ES-I3 (cell line): ENCODE measurements at regions not wholly inside any gene's neighbourhood (a gene's known extent, or its start where the extent isn't known, plus 50 kb on each side); places are given as distances from the start of the nearest gene placed in this dataset.

Source experiments
- H3K36me3 ChIP-seq: 2 replicates; pipeline ENCODE4 v1.6.1; 2013; ENCODE audit warnings: mild to moderate bottlenecking, low read length, control low read depth, moderate library complexity; ENCODE audit not compliant: insufficient read depth
- H3K4me1 ChIP-seq: 2 replicates; pipeline ENCODE4 v1.6.1; 2013; ENCODE audit warnings: mild to moderate bottlenecking, control low read depth, low read length; ENCODE audit not compliant: insufficient read depth
- H3K9ac ChIP-seq: 2 replicates; pipeline ENCODE4 v1.6.1; 2013; ENCODE audit warnings: low read depth, mild to moderate bottlenecking, low read length, moderate library complexity
- H3K9me3 ChIP-seq: 2 replicates; pipeline ENCODE4 v1.6.1; 2013; ENCODE audit warnings: mild to moderate bottlenecking, low read length, moderate library complexity; ENCODE audit not compliant: control insufficient read depth, insufficient read depth

DNA sequence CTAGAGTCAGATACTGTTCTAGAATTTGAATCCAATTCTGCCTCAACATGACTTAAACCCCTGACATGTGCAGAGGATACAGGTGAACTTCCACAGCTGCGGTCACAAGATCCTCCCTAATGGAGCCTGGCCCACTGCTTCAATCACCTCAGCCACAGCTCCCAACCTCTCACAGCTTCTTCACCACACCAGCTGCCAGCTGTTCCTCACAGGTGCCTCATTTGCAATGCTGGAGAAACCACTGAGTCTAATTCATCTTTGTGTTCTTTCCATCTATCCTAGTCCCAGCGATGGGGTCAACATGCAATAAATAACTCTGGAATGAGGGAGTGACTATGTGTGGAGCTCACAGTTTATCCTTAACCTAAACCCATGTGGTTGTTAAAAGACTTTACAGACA, 72.0 kb upstream of the MAF start:
- H3K9me3 ChIP-seq, result peaks cover 5% of the 10 kb centered on the region
- no peaks in the 10 kb centered on the region for H3K4me1 ChIP-seq
- no peaks in the 10 kb centered on the region for H3K36me3 ChIP-seq
- H3K9ac ChIP-seq, result no peak overlapping the region

DNA sequence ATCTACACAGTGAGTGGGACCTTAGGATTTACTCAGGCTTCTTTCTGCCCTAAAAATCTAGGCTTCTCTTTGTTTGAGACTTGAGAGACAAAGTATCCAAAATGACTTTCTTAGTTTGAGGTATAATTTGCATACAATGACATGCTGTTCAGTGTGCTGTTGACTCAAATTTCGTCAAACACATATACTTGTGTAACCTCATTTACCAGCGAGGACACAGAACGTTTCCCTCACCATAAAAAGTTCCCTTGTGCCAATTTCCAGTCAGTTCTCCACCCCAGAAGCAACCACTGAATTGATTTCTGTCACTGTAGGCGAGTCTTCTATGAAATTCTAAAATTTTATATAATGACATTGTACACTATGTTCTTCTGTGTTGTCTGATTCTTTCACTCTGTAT, 68.0 kb upstream of the MAF start:
- Histone ChIP-seq H3K9ac (no peak overlapping the region), H3K9me3 (peaks cover 5% of the 10 kb centered on the region), H3K4me1 (no peaks in the 10 kb centered on the region), H3K36me3 (no peaks in the 10 kb centered on the region)

DNA sequence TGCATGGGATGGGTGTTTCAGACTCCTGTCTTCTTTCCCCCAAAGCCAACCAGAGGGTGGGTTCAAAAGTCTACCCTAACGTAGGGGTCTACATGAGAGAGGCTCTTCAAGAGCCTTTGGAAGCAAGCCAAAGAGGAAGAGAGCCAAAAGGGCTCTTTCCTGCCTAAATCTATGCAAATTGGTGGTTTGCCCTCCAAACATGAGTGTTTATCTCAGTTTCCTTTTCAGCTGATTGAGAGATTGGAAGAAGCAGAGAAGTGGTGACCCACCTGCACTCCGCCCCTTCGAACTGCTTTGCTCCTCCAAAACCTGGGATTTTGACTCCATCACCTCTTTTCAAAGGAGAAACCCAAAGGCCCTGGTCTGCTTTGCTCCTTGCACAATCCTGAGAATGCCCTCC, 65.4 kb upstream of the MAF start:
- Histone ChIP-seq H3K4me1 (no peaks in the 10 kb centered on the region), H3K9me3 (no peaks in the 10 kb centered on the region; the same call in none of the 2 replicates), H3K36me3 (no peaks in the 10 kb centered on the region), H3K9ac (no peak overlapping the region)

DNA sequence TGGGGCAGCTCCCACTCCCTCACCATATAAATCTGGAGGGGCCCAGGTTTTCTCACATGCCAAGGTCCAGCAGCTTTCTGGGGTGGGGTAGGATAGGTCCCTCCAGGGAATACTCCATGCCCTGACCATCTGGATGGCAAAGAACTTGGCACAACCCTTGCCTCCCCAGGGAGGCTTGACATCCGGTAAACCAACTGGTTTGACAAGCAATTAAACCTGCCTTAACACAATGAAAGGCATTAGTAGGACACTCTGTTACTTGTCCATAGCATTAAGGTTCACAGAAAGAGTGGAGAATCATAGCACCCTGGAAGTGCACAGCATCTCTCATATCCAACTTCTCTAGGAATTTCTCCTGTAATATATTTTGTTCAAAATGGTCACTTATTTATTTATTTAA, 63.9 kb upstream of the MAF start:
- H3K36me3 ChIP-seq, result no peaks in the 10 kb centered on the region
- no peaks in the 10 kb centered on the region; the same call in none of the 2 replicates for H3K9me3 ChIP-seq
- no peak overlapping the region for H3K9ac ChIP-seq
- no peaks in the 10 kb centered on the region for H3K4me1 ChIP-seq

DNA sequence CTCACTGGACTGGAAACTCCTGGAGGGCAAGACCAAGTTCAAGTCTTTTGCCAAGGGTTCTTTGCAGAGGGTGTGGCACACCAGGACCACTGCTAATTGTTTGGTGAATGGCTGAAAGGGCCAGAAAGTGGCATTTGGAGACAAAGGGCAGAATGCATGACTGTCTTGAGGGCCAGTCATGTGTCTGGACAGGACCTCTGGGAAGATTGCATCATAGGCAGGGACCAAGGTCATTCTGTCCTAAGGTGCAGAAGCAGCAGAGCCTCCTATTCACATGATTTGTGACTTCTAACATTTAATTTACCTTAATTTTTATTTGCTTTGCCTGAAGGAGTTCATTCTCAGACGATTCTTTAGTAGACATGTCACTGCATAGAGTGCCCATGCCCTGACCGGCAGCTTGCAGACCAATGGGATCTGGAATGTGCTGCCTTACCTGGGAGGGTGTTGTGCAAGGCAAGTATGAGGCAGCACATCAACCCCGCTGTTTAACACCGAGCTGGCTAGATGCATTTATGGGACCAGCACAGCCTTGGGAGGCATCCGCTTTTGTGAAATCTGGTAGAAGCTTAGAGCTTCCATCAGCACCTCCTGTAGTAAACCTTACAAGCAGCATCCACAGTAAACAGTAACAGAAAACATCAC, 62.3 kb upstream of the MAF start:
- Histone ChIP-seq H3K4me1 (no peaks in the 10 kb centered on the region), H3K36me3 (no peaks in the 10 kb centered on the region), H3K9me3 (no peaks in the 10 kb centered on the region; the same call in 1 of the 2 replicates), H3K9ac (no peak overlapping the region)

DNA sequence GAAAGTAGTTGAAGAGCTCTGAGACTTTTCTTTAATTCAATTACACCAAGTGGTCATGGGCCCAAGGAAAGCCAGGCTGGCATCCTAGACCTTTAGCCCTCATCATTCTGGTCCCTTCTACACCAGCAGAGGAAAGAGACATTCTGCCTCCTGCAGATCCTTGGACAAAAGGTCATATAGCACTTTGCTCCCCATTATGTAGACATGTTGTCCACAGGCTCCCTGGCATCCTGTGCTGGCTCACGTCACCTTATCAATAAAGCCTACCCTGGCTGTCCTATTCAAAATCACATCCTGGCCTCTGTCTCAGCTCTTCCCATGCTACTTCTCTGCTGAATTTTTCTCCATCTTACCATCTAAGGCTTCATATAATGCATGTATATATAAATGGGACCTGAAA, 61.6 kb upstream of the MAF start:
- Histone ChIP-seq H3K9me3 (no peaks in the 10 kb centered on the region; the same call in 1 of the 2 replicates), H3K9ac (no peak overlapping the region), H3K36me3 (no peaks in the 10 kb centered on the region), H3K4me1 (no peaks in the 10 kb centered on the region)

DNA sequence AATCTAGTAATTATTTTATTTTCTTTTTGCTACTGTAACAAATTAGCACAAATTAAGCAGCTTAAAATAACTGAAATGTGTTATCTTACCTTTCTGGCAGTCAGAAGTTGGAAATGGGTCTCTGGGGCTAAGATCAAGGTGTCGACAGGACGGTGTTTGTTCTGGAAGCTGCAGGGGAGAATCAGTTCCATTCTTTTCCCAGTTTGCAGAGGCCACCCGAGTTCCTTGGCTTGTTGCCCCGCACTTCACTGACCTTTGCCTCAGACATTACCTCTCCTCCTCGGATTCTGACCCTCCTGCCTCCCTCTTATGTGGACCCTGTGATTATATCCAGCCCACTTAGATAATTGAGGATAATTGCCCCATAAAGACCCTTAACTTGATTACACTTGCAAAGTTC, 61.0 kb upstream of the MAF start:
- H3K4me1 ChIP-seq, result no peaks in the 10 kb centered on the region; the same call in 1 of the 2 replicates
- H3K36me3 ChIP-seq, result no peaks in the 10 kb centered on the region
- H3K9ac ChIP-seq, result no peak overlapping the region
- H3K9me3 ChIP-seq, result no peaks in the 10 kb centered on the region; the same call in 1 of the 2 replicates

DNA sequence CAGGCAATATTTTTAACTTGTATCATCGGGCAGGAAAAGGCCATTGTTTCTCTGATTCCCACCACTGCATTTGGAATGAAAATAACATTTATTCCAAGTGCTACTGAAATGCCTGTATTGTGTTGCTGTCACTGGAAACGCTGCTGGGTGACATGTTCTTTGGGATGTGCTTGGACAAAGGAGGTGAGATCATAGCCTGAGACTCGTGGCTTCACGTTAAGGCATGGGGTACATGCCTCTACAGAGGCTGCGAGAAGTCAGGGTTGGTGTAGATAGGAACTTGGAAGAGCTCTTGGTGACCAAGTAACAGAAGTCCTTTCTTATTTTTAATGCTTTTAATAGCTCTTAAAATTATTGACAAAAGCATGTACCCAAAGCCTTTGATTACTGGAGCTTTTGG, 58.8 kb upstream of the MAF start:
- no peaks in the 10 kb centered on the region; the same call in 1 of the 2 replicates for H3K9me3 ChIP-seq
- H3K9ac ChIP-seq, result no peak overlapping the region
- H3K4me1 ChIP-seq, result no peaks in the 10 kb centered on the region; the same call in 1 of the 2 replicates
- no peaks in the 10 kb centered on the region for H3K36me3 ChIP-seq

DNA sequence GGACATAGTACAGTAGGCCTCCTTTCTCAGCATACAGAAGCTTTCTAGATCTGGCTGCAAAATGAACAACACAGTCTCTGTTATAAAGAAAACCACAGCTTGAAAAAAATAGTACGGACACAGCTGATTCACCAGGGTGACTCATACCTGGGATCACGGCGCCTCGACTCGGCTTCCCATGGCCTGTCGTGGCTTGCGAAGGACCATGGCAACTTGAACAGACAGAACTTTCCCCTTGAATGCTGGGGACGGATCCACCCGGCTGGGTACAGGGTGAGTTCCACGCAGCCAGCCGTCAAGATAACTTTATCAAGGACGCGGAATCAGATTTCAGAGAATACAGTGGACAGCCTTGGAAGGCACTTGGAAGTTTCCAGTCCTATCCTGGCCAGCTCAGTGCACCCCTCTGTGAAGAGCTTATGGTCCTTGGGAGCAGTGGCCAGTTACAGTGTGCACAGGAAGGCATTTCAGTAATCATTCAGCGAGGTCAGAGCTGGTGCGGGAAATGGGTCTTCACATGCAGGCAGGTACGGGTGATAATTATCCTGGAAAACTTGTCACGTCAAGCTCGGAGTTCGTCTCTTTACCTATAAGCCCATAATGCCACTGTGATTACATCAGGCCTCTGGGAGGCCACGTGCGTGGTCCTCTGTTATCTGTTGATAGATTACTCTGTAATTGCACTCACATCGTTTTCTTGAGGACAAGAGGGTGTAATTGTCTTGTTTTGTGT, 57.9 kb upstream of the MAF start:
- Histone ChIP-seq H3K9me3 (no peaks in the 10 kb centered on the region; the same call in 1 of the 2 replicates), H3K9ac (no peak overlapping the region), H3K36me3 (no peaks in the 10 kb centered on the region), H3K4me1 (no peaks in the 10 kb centered on the region; the same call in 1 of the 2 replicates)

DNA sequence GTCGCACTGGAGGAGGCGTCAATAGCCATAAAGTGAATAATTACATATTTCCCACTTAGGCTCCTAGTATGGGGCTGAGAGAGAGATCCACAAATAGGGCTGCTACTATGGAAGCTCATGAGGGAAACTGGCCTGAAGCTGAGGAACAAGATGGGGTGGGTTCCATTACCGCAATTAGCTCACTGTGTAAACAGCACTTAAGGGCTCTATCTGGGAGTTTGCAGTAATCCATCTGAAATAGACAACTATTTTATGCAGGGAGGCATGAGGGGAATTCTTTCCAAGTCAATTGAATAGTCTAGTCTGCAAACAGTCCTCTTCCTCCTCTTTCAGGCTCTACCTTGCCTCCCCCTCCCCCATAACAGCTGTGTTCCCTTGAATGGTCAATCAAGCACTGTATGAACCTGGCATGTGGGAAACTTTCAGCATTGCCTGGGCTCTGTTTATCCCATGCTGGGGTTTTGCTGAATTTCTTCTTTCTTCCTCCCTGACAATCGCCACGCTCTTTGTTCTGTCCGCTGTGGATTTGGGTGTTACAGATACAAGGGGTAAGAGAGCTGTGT, 56.1 kb upstream of the MAF start:
- H3K9ac ChIP-seq, result no peak overlapping the region
- no peaks in the 10 kb centered on the region for H3K9me3 ChIP-seq
- no peaks in the 10 kb centered on the region; the same call in 1 of the 2 replicates for H3K4me1 ChIP-seq
- no peaks in the 10 kb centered on the region for H3K36me3 ChIP-seq

DNA sequence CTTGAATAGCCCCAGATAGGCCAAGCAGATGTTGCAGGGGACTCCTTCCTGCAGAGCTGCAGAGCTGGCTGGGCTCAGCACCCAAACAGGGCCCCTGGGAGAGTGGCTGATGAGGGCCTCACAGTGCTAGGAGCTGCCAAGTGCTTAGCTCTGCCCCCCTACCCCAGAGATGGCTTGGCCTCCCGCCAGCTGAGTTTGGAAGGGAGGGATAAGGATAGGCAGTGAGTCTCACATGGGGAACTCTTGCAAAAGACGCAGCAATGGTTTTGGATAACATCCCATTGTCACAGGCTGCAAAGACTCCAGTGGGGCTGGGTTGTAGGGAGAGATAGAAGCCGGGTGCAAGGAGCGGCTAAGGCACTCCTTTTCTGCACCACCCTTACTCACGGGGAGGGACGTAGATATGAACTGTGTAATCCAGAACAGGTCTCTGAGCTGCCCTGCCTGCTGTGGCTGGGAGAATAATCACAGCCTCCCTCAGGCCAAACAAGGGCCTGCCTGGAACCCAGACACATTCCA, 52.9 kb upstream of the MAF start:
- Histone ChIP-seq H3K9ac (no peak overlapping the region), H3K4me1 (no peaks in the 10 kb centered on the region; the same call in 1 of the 2 replicates), H3K9me3 (no peaks in the 10 kb centered on the region), H3K36me3 (no peaks in the 10 kb centered on the region)

DNA sequence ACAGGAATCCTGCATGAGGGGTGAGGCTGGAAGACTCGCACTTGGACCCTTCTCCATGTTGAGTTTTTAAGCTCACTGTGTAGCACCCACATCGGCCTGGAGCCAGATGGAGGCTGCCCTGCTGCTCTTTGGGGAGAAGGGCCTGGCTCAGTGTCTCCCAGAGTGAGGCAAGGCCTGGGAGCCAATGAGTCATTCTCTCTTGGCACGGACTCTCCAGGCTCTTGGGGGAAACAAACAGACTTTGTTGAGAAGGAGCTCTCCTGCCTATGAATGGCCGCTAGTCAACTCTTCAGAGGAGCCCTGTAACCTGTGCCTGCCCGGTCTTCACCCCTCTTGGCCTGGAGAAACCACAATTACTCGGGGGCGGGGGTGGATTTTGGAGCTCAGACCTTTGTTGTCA, 50.8 kb upstream of the MAF start:
- no peaks in the 10 kb centered on the region for H3K36me3 ChIP-seq
- no peaks in the 10 kb centered on the region for H3K9me3 ChIP-seq
- H3K9ac ChIP-seq, result no peak overlapping the region
- H3K4me1 ChIP-seq, result no peaks in the 10 kb centered on the region
